HG03103 (cell line): ENCODE measurements at regions not wholly inside any gene's neighbourhood (a gene's known extent, or its start where the extent isn't known, plus 50 kb on each side); places are given as distances from the start of the nearest gene placed in this dataset.

Source experiments
- ATAC-seq: cut with Tn5 transposase; IDR thresholded peaks from one replicate; pipeline ENCODE4 v1.9.1; 2021; ENCODE audit warnings: low read depth; ENCODE audit not compliant: unreplicated experiment

DNA sequence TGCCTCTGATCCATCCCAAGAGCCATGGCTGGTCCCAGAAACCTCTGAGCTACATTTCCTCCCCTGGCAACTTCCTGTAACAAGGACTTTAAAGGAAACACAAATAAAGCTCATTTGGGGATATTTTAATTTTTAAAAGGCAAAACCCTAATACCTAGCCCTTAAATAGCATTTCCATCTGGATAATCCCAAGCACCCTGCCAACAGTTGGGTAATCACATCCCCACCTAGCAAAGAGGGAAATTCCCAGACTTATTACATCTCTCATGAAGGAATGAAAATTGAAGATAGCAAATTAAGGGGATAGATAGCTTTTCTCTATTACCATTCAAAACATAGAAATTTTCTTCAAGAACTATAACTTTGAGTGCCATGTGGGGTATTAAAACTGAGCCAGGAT, 213.7 kb upstream of the BMP4 start:
- ATAC-seq = no peak

DNA sequence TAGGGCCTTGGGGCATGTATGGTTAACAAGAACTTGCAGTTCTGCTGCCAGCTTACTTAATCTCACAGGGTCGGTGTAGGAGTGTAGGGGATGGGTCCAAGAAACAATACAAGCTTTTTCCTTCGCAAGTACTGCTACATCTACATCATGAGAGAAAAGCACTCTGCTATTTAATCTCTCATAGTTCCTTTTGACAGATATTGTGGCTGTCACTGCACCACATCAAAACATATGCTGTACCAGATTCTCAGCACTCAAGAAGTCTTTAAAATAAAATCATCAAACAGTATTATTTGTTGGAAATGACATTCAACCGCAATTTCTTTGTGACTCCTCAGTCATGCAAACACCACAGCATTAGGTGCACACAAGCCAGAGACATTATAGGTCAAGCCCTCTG, 215.5 kb upstream of the BMP4 start:
- ATAC-seq = no peak

DNA sequence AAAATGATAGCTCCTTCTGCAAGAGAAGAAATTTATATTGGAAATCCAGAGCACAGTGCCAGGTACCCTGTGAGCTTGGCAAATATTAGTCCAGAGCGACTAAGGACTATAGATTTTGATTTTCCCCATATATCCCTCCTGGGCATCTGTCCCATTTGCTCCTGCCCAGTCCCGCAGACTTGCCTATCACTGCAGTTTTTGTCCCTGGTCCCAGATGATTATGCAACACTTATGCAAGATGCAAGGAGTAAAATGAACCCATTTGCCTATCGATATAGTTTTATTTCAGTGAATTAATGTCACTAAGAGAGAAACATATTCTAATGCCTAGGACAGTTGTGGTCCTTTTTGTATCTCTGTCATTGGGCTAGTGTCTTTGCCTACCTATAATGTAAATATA, 215.9 kb upstream of the BMP4 start:
- no peak for ATAC-seq

DNA sequence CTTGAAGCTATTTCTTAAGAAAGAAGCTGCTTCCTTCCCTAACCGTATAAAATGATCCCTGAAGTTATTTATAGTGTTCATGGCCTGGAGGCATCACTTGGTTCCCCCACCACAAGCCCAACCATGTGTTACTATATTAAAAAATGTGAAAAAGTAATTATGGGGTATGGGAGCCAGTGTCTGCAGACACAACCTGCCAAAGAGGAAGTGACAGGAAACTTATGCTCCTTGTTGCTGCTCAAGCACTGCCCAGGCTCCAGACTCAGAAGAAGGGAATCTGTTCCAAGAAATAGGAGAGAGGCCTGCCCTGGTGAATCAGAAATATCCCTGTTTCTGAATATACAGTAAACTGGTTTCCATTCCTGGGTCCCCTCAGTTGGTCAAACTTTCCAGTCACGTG, 217.2 kb upstream of the BMP4 start:
- ATAC-seq = no peak

DNA sequence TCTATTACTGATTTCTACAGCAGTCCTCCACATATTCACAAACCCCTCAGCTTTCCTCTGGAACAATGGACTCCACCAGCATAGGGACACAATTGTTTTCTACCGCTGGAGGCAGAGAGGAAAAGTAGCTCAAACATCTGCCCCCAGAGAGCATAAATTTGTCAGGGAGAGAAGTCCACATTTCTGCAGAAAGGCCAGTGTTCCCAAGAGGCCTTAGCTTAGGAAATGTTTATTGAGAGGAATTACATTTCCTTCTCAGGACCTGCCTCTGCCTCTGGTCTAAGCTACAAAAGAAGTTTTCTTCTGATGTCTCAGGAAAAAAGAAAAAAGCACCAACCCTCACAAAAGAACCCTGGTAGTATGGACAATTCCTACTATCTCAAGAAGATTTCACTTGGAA, 217.8 kb upstream of the BMP4 start:
- ATAC-seq = no peak

DNA sequence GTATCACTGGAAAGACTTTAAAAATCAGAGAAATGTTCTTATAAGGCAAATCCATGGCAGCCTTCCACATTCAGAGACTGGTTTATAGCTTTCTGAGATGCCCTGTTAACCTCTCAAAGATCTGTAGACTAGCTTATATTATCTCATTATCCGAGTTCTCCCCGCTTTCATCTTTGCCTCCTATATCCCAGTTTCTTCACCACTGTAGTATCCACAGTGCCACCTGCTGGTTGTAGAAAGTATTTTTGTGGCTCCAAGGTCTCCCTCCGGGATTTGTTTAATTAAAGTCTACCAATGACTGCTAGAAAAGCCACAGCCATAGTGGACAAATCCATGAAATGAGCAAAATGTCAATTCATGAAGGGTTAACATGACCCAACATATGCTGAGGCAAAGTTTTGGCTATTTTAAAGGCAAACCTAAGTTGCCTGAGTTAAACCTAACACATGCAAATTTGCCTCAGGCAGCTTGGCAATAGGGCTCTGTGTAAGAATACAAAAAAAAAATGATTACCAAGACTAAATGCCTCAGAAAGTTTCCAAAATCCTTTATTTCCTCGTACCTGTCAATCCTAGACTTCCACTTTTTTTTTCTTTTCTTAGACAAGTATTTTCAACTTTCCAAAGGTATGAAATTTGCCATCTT, 218.8 kb upstream of the BMP4 start:
- no peak for ATAC-seq

DNA sequence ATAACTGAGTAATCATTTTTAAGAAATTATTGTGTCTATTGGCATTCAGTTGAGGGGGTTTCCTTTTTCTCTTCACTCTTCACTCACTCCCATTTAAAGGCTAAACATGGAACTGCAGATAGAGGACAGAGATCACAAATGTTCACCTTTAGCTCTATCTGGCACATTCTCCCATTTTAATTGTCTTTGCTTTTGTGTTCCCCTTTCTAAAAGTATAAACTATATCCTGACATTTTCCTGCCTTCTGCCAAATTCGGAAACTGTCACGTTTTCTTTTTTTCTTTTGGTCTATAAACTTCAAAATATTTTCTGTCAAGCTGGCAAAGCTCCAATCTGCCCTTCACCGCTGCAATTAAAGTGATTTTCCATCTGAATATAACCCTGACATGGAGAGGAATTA, 219.8 kb upstream of the CDKN3 start:
- no peak for ATAC-seq

DNA sequence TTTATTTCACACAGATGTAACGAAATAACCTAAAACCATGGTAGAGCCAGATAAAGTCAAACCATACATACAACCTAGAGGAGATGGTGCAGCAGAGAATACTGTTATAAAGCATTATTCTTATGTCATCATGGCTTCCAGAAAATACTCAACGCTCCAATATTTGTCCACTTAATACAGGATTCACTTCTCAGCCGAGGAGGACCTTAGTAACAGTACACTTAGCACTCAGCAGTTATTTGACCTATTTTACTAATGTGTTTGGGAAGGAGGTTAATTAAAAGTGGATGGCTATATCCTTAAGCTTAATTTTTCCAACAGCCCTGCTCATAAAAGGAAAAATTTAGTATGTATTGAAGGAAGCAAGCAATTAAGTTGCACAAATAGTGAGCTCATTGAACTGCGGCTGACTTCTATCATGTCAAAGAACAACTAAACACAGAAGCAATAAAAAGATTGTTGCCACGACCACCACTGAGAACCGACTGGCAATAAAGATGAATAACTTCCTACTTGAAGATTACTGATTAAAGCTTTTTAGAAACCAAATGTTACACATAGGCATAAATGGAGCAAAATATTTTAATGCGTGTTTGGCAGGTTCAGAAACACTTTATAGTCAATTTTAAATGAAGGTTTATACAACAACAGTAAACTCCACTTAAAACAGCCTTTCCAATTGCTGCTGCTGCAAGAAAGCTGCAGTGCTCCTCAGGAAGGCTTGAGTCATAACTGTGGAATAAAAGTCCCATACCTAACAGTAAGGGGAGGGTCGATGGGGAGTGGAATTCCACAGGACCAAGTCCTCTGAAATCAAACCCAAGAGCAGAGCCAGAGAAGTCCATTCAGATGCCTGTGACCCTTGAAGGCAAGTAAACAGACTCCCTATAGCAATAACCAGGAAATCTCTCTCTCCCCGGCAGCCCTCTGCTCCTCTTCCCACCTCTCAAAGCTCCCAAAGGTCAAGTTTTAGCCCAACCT, 218.9 kb upstream of the CDKN3 start:
- no peak for ATAC-seq

DNA sequence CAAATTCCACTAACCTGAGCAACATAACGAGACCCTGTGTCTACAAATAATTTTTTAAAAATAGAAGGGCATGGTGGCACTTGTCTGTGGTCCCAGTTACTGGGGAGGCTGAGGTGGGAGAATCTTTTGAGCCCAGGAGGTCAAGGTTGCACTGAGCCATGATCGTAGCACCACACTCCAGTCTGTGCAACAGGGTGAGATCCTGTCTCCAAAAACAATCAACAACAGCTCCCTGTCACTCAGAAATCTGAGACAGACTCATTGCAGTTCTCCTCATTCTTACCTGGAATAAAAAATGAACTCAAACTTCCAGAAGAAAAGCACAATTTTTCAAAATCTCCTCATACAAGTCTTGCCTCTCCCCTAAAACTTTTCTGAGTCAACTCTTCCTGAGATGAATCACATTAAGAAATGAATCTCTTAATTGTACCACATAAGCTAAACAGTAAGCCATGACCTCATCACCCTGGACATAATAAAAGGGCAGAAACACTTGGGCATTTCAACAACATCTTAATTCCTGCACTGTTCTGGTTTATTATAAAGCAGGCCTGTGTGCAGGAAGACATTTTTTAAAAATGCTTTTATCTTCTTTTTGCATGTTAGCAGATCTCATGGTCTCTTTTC, 214.3 kb upstream of the CDKN3 start:
- ATAC-seq = no peak

DNA sequence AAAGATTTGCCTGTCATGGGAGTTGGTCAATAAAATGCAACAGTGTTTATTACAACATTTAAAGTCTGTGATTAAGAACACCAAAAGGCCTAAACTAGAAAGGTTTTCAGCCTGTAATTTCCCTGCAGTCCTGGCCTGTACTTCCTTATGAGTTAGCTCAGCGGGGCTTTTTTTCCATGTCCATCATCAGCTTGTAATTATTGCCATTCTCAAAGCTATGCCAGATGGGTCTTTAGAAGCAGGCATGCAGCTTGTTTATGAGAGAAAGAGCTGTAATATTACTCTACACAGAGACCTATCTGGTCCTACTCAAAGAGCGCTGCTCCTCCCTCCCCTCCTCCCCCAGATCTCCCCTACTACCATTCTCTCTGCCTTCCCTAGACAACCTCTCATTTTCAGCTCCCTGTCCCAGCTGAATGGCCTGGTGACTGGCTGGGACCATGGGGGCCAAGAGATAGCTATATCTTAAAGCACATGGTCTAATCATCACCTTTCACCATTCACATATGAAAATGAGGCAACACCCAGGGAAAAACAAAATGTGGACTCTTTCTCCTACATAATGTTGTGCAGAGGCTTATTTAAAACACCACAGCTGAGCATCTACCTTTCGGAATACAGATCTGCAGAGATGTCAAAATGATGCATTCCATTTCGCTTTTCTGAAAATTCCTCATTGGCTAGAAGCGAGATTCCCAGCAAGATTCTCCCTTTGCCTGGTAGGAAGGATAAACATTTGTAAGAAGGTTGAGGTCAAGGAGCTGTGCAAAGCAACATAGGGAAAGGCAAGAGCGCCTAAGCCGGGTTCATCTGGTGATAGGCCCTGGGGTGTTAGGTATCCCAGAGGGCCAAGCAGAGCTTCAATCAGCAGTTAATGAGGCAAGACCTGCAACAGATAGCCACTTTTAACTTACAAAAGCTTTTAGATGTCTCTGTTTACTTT, 209.7 kb upstream of the CDKN3 start:
- ATAC-seq = no peak

DNA sequence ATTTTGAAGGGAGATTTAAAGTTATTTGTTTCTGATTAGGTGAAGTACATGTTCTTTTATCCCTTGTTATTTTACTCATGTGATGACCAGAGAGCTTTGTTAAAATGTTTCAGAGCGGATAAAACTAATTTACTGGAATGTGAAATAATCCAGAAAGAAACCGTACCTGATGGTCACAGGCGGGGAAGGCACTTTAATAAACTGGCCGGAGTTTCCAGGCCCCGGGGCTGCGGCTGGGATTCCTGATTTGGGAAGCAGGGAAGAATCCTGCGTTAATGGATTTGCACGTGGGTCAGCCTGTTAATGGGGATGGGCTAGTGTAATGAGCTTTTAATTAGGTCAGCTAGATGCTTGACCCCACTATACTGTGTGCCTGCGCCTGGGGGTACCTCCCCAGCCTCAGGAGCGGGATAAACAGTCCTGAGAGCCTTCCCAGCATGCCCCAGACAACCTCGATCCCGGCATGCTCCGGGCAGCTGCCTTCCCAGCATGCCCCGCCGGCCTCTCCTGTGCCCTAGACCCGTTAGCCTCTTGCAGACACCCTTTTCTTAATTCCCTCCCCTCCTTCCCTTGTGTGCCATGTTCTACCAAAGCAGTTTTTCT, 208.6 kb upstream of the CDKN3 start:
- no peak for ATAC-seq

DNA sequence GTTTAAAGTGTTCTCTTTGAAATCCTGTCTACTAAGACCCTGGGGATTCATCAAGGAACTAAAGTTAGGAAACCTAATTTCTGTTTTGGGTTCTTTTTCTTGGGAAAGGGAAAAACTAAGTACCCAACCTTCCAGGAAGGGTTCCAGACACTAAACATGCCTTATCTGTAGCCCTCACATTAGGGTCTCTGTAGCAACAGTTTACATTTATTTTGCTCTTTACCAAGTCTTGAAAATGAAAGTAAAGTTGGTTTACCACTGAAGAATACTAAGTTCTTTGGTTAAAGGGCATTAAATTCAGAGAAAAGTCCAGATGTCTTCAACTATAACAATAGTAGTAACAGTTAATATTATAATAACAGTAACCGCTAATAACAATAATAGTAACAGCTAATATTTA, 207.5 kb upstream of the CDKN3 start:
- ATAC-seq = no peak

DNA sequence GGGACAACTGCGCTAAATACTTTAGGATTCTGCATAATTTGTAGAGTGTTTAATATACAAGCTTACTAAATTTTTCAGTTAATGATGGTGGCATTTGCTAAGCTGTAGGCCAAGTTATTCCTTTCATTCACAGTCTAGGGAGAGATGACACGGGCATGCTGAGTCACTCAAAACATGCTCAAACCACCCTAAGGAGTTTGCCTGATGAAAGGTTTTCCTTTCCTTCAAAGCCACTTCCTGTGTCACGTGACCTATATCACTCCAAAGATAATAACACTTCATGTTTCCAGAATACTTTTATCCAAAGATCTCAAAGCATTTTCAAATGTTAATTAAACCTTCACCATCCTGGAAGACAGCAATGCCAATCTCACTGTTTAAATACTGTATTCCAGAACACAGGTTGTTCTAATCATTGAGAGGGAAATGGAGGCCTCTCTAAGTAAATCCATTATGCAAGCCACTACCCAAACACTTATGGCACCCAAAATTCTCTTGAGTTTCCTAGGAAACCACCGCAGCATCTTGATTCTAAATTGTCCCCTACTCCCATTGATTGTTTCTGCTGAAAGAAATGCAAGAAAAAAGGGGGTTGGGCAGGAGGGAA, 207.0 kb upstream of the CDKN3 start:
- no peak for ATAC-seq

DNA sequence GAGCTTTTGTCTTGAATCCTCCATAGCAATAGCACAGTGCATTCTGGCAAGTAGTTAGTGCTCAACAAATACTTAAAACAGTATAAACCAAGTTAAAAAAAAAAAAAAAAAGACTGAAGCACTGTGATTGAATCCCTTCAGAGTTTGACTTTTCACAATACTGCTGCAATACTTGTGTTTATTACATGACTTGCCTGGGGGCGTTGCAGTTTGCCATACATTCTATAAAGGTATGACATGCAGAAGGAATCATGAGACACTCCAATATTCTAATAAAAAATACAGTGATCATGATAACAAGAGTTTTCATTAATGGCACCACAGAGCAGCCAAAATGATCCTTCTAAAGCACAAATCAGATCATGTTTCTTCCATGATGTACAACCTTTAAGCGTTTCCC, 205.0 kb upstream of the CDKN3 start:
- no peak for ATAC-seq

DNA sequence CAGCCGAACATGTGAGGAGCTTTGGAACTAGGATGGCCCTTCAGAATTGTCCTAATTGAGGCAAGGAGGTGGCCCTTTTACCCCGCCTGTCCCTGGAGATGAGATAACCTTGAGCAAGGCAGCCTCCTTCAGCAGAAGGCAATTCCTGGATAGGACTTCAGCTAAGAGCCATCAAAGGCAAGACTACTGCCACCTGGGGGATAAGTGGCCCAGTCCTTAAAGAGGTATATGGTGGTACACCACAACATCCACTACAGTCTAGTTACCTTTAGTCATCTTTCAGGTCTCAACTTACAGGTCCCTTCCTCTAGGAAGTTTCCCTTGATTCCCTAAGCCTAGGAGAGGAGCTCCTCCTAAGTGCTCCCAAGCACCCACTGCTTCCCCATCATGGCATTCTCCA, 204.2 kb upstream of the CDKN3 start:
- no peak for ATAC-seq

DNA sequence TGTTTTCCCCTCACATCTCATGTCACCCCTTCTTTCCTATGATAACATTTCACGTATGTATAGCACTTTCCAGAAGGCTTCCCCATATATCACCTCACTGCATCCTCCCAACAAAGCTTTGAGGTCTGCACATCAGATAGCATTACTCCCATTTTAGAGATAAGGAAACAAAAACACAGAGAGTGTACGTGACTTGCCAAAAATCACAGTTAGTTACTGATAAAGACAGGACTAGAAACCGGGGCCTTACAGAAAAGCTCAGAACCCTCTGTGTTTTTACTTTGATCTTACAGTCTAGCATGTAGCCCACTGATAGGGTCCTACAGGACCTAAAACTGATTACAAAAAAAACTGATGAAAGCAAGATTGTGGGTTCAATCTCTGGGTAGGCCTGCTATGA, 202.9 kb upstream of the CDKN3 start:
- ATAC-seq = no peak

DNA sequence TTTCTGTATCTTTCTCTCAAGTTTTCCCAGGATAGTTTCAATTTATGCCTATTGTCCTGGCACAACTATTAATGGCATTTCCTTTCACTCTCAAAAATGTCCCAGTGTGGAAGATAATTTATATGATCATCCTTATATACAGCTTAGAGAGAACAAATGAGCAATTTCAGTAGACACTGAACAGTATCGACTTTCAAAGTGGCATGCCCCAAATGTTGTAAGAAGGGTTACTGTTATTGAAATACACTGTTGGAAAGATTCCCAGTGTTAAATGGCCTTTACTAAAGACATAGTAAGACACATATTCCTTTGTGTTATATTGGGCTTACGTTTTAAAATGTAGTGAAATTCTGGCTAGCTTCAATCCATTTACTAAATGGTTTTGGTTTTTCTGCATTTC, 202.3 kb upstream of the CDKN3 start:
- no peak for ATAC-seq

DNA sequence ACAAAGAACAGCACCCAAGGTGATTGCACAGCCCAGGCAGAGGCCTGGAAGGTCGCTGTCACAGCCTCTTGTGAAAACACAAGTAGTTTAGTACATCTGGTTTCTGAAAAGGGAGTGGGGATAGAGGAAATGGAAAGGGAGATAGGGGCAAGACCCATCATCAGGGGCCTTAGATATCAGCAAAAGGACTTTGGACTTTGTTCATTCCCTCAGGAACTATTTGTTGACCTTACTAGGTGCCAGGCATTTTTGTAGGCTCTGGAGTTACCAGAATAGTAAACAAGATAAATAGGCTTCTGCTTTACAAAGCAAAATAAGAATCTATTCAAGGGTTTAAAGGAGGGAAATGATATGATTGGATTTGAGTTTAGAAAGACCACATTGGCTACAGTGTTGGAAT, 199.4 kb upstream of the CDKN3 start:
- ATAC-seq = no peak

DNA sequence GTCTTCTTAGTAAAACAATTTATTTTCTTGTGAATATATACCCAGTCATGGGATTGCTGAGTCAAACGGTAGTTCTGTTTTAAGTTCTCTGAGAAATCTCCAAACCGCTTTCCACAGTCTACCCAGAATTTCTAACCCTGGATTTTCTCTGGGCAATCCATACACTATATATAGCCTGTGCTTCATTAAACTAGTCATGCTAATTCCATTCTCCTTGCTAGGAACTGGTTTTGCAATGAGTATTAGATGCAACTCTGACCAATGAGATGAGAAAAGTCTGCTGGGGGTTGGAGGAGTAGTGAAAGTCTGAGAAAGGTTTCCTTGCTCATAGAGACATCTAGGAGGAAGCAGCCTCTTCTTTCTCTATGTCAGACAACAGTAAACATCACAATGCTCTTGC, 196.1 kb upstream of the CDKN3 start:
- no peak for ATAC-seq

DNA sequence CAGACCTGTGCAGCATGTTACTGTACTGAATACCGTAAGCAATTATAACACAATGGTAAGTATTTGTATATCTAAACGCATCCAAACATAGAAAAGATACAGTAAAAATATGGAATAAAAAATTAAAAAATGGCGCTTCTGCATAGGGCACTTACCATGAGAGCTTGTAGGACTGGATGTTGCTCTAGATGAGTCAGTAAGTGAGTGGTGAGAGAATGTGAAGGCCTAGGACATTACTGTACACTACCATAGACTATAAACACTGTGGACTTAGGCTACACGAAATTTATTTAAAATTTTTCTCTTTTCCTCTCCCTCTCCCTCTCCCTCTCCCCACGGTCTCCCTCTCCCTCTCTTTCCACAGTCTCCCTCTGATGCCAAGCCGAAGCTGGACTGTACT, 194.5 kb upstream of the CDKN3 start:
- no peak for ATAC-seq
